ENCODE measurements at regions not wholly inside any gene's neighbourhood (a gene's known extent, or its start where the extent isn't known, plus 50 kb on each side); places are given as distances from the start of the nearest gene placed in this dataset.

- ATAC-seq (ENCODE audit: poor library complexity), result no peak
- no peak for DNase-seq
- no peaks in the 10 kb centered on the region for H3K27me3 Mint-ChIP-seq
- Histone ChIP-seq H3K27ac (ENCODE audit: low read depth in 1 of 2, low read length in 2 of 2) (no peak overlapping the region), H3K4me1 (ENCODE audit: insufficient read depth, low read length) (no peaks in the 10 kb centered on the region), H3K36me3 (ENCODE audit: insufficient read depth, low read length) (no peaks in the 10 kb centered on the region), H3K9me3 (ENCODE audit: control insufficient read depth in 1 of 2, insufficient read depth in 1 of 2, low read length in 2 of 2) (peaks cover 0 to 9% of the 10 kb centered on the region in 2 experiments), H3K4me3 (ENCODE audit: low read length) (no peak overlapping the region), H3K27me3 (ENCODE audit: control insufficient read depth in 1 of 2, insufficient read depth in 2 of 2, low read length in 2 of 2) (no peaks in the 10 kb centered on the region)
- TF ChIP-seq CTCF (IDR thresholded peaks at IDR 0.05), result no peak
- H3K4me1 Mint-ChIP-seq (ENCODE audit: low read depth), result no peaks in the 10 kb centered on the region
- ChIA-PET POLR2A (no interaction called here), CTCF (no interaction called here)
- H3K36me3 Mint-ChIP-seq (ENCODE audit: low read depth), result no peaks in the 10 kb centered on the region
- no peak overlapping the region for H3K4me3 Mint-ChIP-seq
- H3K27ac Mint-ChIP-seq, result no peak overlapping the region
- no peaks in the 10 kb centered on the region for H3K9me3 Mint-ChIP-seq
- intact Hi-C loops (cut with DNase I, micrococcal nuclease), result no loop called here
Observed at GRCh38 chr1:60672449-60672848, 409.9 kb upstream of the NFIA start.

GRCh38 chr1:60670302-60670701 is 412.1 kb upstream of the NFIA start:
- POLR2A ChIA-PET, result no interaction called here
- Mint-ChIP-seq H3K4me1 (ENCODE audit: low read depth) (no peaks in the 10 kb centered on the region), H3K9me3 (no peaks in the 10 kb centered on the region), H3K27ac (no peak overlapping the region), H3K4me3 (no peak overlapping the region), H3K36me3 (ENCODE audit: low read depth) (no peaks in the 10 kb centered on the region), H3K27me3 (no peaks in the 10 kb centered on the region)
- DNase-seq (no peak), ATAC-seq (ENCODE audit: poor library complexity) (no peak)
- intact Hi-C loops (cut with DNase I, micrococcal nuclease), result no loop called here
- Histone ChIP-seq H3K9me3 (ENCODE audit: control insufficient read depth in 1 of 2, insufficient read depth in 1 of 2, low read length in 2 of 2) (peaks cover 0 to 9% of the 10 kb centered on the region in 2 experiments), H3K27ac (ENCODE audit: low read depth in 1 of 2, low read length in 2 of 2) (no peak overlapping the region), H3K36me3 (ENCODE audit: insufficient read depth, low read length) (no peaks in the 10 kb centered on the region), H3K4me1 (ENCODE audit: insufficient read depth, low read length) (no peaks in the 10 kb centered on the region), H3K27me3 (ENCODE audit: control insufficient read depth in 1 of 2, insufficient read depth in 2 of 2, low read length in 2 of 2) (no peaks in the 10 kb centered on the region), H3K4me3 (ENCODE audit: low read length) (no peak overlapping the region)
- no peak for TF ChIP-seq CTCF (IDR thresholded peaks at IDR 0.05)
- CTCF ChIA-PET, result no interaction called here

- H3K4me3 ChIP-seq (ENCODE audit: low read length), result no peak overlapping the region
- CTCF ChIA-PET, result no interaction called here
- TF ChIP-seq CTCF (IDR thresholded peaks at IDR 0.05), result no peak
- H3K36me3 ChIP-seq (ENCODE audit: insufficient read depth, low read length), result no peaks in the 10 kb centered on the region
- Mint-ChIP-seq H3K27ac (no peak overlapping the region), H3K27me3 (no peaks in the 10 kb centered on the region), H3K36me3 (ENCODE audit: low read depth) (no peaks in the 10 kb centered on the region), H3K4me3 (no peak overlapping the region), H3K9me3 (no peaks in the 10 kb centered on the region), H3K4me1 (ENCODE audit: low read depth) (no peaks in the 10 kb centered on the region)
- no peaks in the 10 kb centered on the region for H3K27me3 ChIP-seq (ENCODE audit: control insufficient read depth in 1 of 2, insufficient read depth in 2 of 2, low read length in 2 of 2)
- H3K27ac ChIP-seq (ENCODE audit: low read depth in 1 of 2, low read length in 2 of 2), result no peak overlapping the region
- POLR2A ChIA-PET, result no interaction called here
- intact Hi-C loops (cut with DNase I, micrococcal nuclease), result no loop called here
- DNase-seq (no peak), ATAC-seq (ENCODE audit: poor library complexity) (no peak)
- H3K9me3 ChIP-seq (ENCODE audit: control insufficient read depth in 1 of 2, insufficient read depth in 1 of 2, low read length in 2 of 2), result peaks cover 0 to 9% of the 10 kb centered on the region in 2 experiments
- no peaks in the 10 kb centered on the region for H3K4me1 ChIP-seq (ENCODE audit: insufficient read depth, low read length)
Observed at GRCh38 chr1:60668585-60668984, 413.8 kb upstream of the NFIA start.

Measured in CD4-positive, alpha-beta T cell (primary cell).